SU-DHL-6 (cell line): ENCODE measurements at regions not wholly inside any gene's neighbourhood (a gene's known extent, or its start where the extent isn't known, plus 50 kb on each side); places are given as distances from the start of the nearest gene placed in this dataset.

ENCODE experiments used
- CTCF ChIP-seq: fragments of 200-600 bp; sonication (generic); IDR thresholded peaks from one replicate; pipeline ENCODE4 v1.5.1; 2017; ENCODE audit warnings: antibody characterized with exemption, mild to moderate bottlenecking, low read length, moderate library complexity; ENCODE audit not compliant: insufficient read depth, poor library complexity, severe bottlenecking
- EZH2phosphoT487 ChIP-seq: fragments of 200-600 bp; sonication (generic), shearing (Covaris generic); conservative IDR thresholded peaks from 2 replicates; pipeline ENCODE4 v1.6.1; 2018; ENCODE audit warnings: mild to moderate bottlenecking, antibody characterized with exemption, low read length, moderate library complexity, mixed read lengths

DNA sequence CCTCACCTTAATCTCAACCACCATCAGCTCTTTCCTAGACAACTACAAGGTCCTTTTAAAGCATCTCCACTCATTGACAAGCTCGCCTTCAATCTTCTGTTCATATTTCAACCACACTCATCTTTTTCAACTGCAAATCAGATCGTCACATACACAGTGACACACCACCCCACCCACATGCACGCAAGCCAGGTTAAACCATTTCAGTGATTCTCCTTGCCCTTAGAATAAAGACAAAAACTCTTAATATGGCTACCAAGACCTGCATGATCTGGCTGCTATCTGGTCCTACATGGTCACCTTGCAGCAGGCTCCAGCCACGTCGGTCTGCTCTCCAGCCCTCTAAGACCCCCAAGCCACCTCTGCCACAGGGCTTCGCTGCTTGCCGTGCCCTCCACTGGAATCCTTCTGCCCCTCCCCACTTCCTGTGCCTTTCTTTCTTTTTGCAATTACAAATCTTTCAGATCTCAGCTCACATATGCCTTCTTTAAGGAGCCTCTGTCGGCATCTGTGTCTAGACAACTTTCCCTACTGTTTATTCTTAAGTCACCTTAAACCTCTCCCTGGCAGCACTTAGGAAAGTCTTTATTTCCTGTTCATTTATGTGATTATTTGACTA, 507.3 kb upstream of the ARID1B start:
- TF ChIP-seq CTCF (no peak), EZH2phosphoT487 (no peak)
